Suprapubic skin (tissue), 4 donors: ENCODE measurements at regions not wholly inside any gene's neighbourhood (a gene's known extent, or its start where the extent isn't known, plus 50 kb on each side); places are given as distances from the start of the nearest gene placed in this dataset.

Experiments used
- DNase-seq, 2 donors: peaks; one replicate each; pipeline ENCODE4 v3.0.0-alpha.2; 2019; ENCODE audit warnings: low spot score in 2 of 2
- H3K27ac ChIP-seq: fragments of 200-600 bp; sonication (generic); one replicate; pipeline ENCODE4 v1.5.1; 2019
- H3K27me3 ChIP-seq: fragments of 200-600 bp; sonication (generic); one replicate; pipeline ENCODE4 v1.5.1; 2019
- H3K36me3 ChIP-seq: fragments of 200-600 bp; sonication (generic); one replicate; pipeline ENCODE4 v1.5.1; 2019
- H3K4me1 ChIP-seq: fragments of 200-600 bp; sonication (generic); one replicate; pipeline ENCODE4 v1.5.1; 2019
- H3K4me3 ChIP-seq: fragments of 200-600 bp; sonication (generic); one replicate; pipeline ENCODE4 v1.5.1; 2019; ENCODE audit warnings: mild to moderate bottlenecking
- H3K9me3 ChIP-seq: fragments of 200-600 bp; sonication (generic); one replicate; pipeline ENCODE4 v1.5.1; 2019
- CTCF ChIP-seq, 2 donors: fragments of 200-600 bp in 1 of 2; fragments of 450-650 bp in 1 of 2; sonication (generic) in 1 of 2; IDR thresholded peaks; one replicate each; pipeline ENCODE4 v1.5.1; 2016 to 2019; ENCODE audit warnings: antibody characterized with exemption in 2 of 2, mild to moderate bottlenecking in 1 of 2, moderate library complexity in 1 of 2
- EP300 ChIP-seq: sonication (generic); formaldehyde crosslinking; IDR thresholded peaks from one replicate; pipeline ENCODE4 v1.6.1; 2017; ENCODE audit warnings: antibody characterized with exemption
- POLR2A ChIP-seq, 2 donors: fragments of 450-650 bp; IDR thresholded peaks; one replicate each; pipeline ENCODE4 v1.6.1; 2017; ENCODE audit warnings: antibody characterized with exemption in 2 of 2, mild to moderate bottlenecking in 2 of 2, moderate library complexity in 2 of 2
- POLR2AphosphoS5 ChIP-seq, 3 donors: sonication (generic); formaldehyde crosslinking; IDR thresholded peaks; one replicate each; pipeline ENCODE4 v1.6.1; 2017; ENCODE audit warnings: antibody characterized with exemption in 3 of 3
- WGBS: methylation state at CpG from one replicate; pipeline ENCODE4 v1.1.5; 2018; 5-methylcytosine and 5-hydroxymethylcytosine counted together

- no peak overlapping the region for H3K4me3 ChIP-seq
- TF ChIP-seq POLR2A (IDR thresholded peaks at IDR 0.05) (no peak), EP300 (no peak), POLR2AphosphoS5 (IDR thresholded peaks at IDR 0.05) (no peak), CTCF (IDR thresholded peaks at IDR 0.05) (no peak)
- H3K9me3 ChIP-seq: no peaks in the 10 kb centered on the region
- WGBS: 84% methylated on average over 3 of the region's 3 CpGs
- DNase-seq: no peak
- no peaks in the 10 kb centered on the region for H3K4me1 ChIP-seq
- no peaks in the 10 kb centered on the region for H3K36me3 ChIP-seq
- no peak overlapping the region for H3K27ac ChIP-seq
- no peaks in the 10 kb centered on the region for H3K27me3 ChIP-seq
These were observed 515.3 kb downstream of the TLE1 start for GRCh38 chr9:81174023-81174422.

- no peak for DNase-seq
- no peak for TF ChIP-seq EP300
- WGBS: 35% methylated on average over 2 of the region's 2 CpGs
- no peaks in the 10 kb centered on the region for H3K27me3 ChIP-seq
- H3K4me3 ChIP-seq: no peak overlapping the region
- no peaks in the 10 kb centered on the region for H3K36me3 ChIP-seq
- H3K9me3 ChIP-seq: no peaks in the 10 kb centered on the region
- no peak overlapping the region for H3K27ac ChIP-seq
- H3K4me1 ChIP-seq: no peaks in the 10 kb centered on the region
These were observed 517.7 kb downstream of the TLE1 start for GRCh38 chr9:81171689-81172088.

GRCh38 chr9:81162361-81162760 lies 527.0 kb downstream of the TLE1 start:
- no peak overlapping the region for H3K4me3 ChIP-seq
- no peaks in the 10 kb centered on the region for H3K9me3 ChIP-seq
- no peak for TF ChIP-seq POLR2AphosphoS5 (IDR thresholded peaks at IDR 0.05)
- no peak for TF ChIP-seq POLR2A (IDR thresholded peaks at IDR 0.05)
- no peak for TF ChIP-seq CTCF (IDR thresholded peaks at IDR 0.05)
- H3K27me3 ChIP-seq: no peaks in the 10 kb centered on the region
- WGBS: 95% methylated on average over 10 of the region's 11 CpGs
- no peaks in the 10 kb centered on the region for H3K36me3 ChIP-seq
- no peak overlapping the region for H3K27ac ChIP-seq
- H3K4me1 ChIP-seq: no peaks in the 10 kb centered on the region
- no peak for DNase-seq

- TF ChIP-seq CTCF (IDR thresholded peaks at IDR 0.05) (no peak), EP300 (no peak), POLR2AphosphoS5 (IDR thresholded peaks at IDR 0.05) (no peak), POLR2A (IDR thresholded peaks at IDR 0.05) (no peak)
- Histone ChIP-seq H3K27me3 (no peaks in the 10 kb centered on the region), H3K27ac (no peak overlapping the region), H3K4me3 (no peak overlapping the region), H3K9me3 (no peaks in the 10 kb centered on the region), H3K4me1 (no peaks in the 10 kb centered on the region), H3K36me3 (no peaks in the 10 kb centered on the region)
- DNase-seq: no peak
These were observed 533.0 kb downstream of the TLE1 start for GRCh38 chr9:81156381-81156780.

GRCh38 chr9:81150016-81150625 lies 539.2 kb downstream of the TLE1 start:
- Histone ChIP-seq H3K27me3 (no peaks in the 10 kb centered on the region), H3K36me3 (no peaks in the 10 kb centered on the region), H3K27ac (no peak overlapping the region), H3K4me1 (no peaks in the 10 kb centered on the region), H3K4me3 (no peak overlapping the region), H3K9me3 (no peaks in the 10 kb centered on the region)
- DNase-seq: no peak
- 42% methylated on average over 2 of the region's 2 CpGs for WGBS
- TF ChIP-seq POLR2A (IDR thresholded peaks at IDR 0.05) (no peak), CTCF (IDR thresholded peaks at IDR 0.05) (no peak), EP300 (no peak), POLR2AphosphoS5 (IDR thresholded peaks at IDR 0.05) (no peak)

GRCh38 chr9:81146684-81147337 lies 542.5 kb downstream of the TLE1 start:
- no peaks in the 10 kb centered on the region for H3K27me3 ChIP-seq
- no peaks in the 10 kb centered on the region for H3K4me1 ChIP-seq
- no peak overlapping the region for H3K27ac ChIP-seq
- H3K36me3 ChIP-seq: no peaks in the 10 kb centered on the region
- no peak overlapping the region for H3K4me3 ChIP-seq
- no peak for DNase-seq
- whole genome bisulfite sequencing: 92% methylated on average over 4 of the region's 4 CpGs
- TF ChIP-seq POLR2AphosphoS5 (IDR thresholded peaks at IDR 0.05) (no peak), EP300 (no peak), CTCF (IDR thresholded peaks at IDR 0.05) (no peak), POLR2A (IDR thresholded peaks at IDR 0.05) (no peak)
- H3K9me3 ChIP-seq: no peaks in the 10 kb centered on the region
